DMS153 treated with DMSO at 0.1 percent for 48 hours (cell line): ENCODE measurements at regions not wholly inside any gene's neighbourhood (a gene's known extent, or its start where the extent isn't known, plus 50 kb on each side); places are given as distances from the start of the nearest gene placed in this dataset.

Source experiments
- DNase-seq: peaks from one replicate; lab custom pipeline; 2025; ENCODE audit not compliant: unreplicated experiment; lab: John Stamatoyannopoulos, UW

- no peak for DNase-seq
Observed at GRCh38 chr11:122240638-122241037, 124.6 kb upstream of the BLID start.

- DNase-seq: no peak
Observed at GRCh38 chr11:122235615-122236014, 119.6 kb upstream of the BLID start.

- no peak for DNase-seq
Observed at GRCh38 chr11:122234780-122235179, 118.8 kb upstream of the BLID start.

GRCh38 chr11:122234257-122234656 is 118.2 kb upstream of the BLID start:
- DNase-seq: no peak

- no peak for DNase-seq
Observed at GRCh38 chr11:122232985-122233384, 117.0 kb upstream of the BLID start.

GRCh38 chr11:122230385-122230755 is 114.4 kb upstream of the BLID start:
- no peak for DNase-seq

- DNase-seq: peak; percentile 13
Observed at GRCh38 chr11:122229481-122230384, 113.7 kb upstream of the BLID start.

- no peak for DNase-seq
Observed at GRCh38 chr11:122229078-122229477, 113.1 kb upstream of the BLID start.

- no peak for DNase-seq
Observed at GRCh38 chr11:122226810-122227379, 110.9 kb upstream of the BLID start.

- DNase-seq: no peak
Observed at GRCh38 chr11:122224867-122225266, 108.9 kb upstream of the BLID start.

GRCh38 chr11:122220321-122220720 is 104.3 kb upstream of the BLID start:
- no peak for DNase-seq

GRCh38 chr11:122219791-122220190 is 103.8 kb upstream of the BLID start:
- DNase-seq: no peak

GRCh38 chr11:122215244-122215992 is 99.4 kb upstream of the BLID start:
- DNase-seq: peak; percentile 21

GRCh38 chr11:122214567-122214966 is 98.6 kb upstream of the BLID start:
- DNase-seq: no peak

- DNase-seq: no peak
Observed at GRCh38 chr11:122214080-122214479, 98.1 kb upstream of the BLID start.

- DNase-seq: no peak
Observed at GRCh38 chr11:122213171-122213570, 97.2 kb upstream of the BLID start.

- no peak for DNase-seq
Observed at GRCh38 chr11:122210367-122210997, 94.5 kb upstream of the BLID start.

- no peak for DNase-seq
Observed at GRCh38 chr11:122209619-122210366, 93.8 kb upstream of the BLID start.

- DNase-seq: no peak
Observed at GRCh38 chr11:122207921-122208764, 92.1 kb upstream of the BLID start.

- DNase-seq: no peak
Observed at GRCh38 chr11:122207505-122207904, 91.5 kb upstream of the BLID start.
